ENCODE measurements at regions not wholly inside any gene's neighbourhood (a gene's known extent, or its start where the extent isn't known, plus 50 kb on each side); places are given as distances from the start of the nearest gene placed in this dataset.

GRCh38 chr9:88198341-88198807 lies 60.1 kb upstream of the SPATA31C2 start:
- TF ChIP-seq CTCF (IDR thresholded peaks at IDR 0.05) (no peak), POLR2A (IDR thresholded peaks at IDR 0.05) (no peak)
